Neural progenitor cell (in vitro differentiated cells): ENCODE measurements at regions not wholly inside any gene's neighbourhood (a gene's known extent, or its start where the extent isn't known, plus 50 kb on each side); places are given as distances from the start of the nearest gene placed in this dataset.

Experiments
- EZH2 ChIP-seq: fragments of 200-600 bp; sonication (generic); IDR thresholded peaks from 2 replicates; pipeline ENCODE4 v1.6.1; 2017; ENCODE audit warnings: antibody characterized with exemption, mild to moderate bottlenecking, moderate library complexity
- EZH2phosphoT487 ChIP-seq: fragments of 200-600 bp; sonication (generic); IDR thresholded peaks from 2 replicates; pipeline ENCODE4 v1.6.1; 2017; ENCODE audit warnings: antibody characterized with exemption
- TF ChIP-seq, protein P1 (sequence below): fragments of 200-600 bp; sonication (generic); IDR thresholded peaks from 2 replicates; pipeline ENCODE4 v1.5.1; 2017; ENCODE audit warnings: antibody characterized with exemption, mild to moderate bottlenecking

GRCh38 chr4:129565214-129565613 is 469.3 kb downstream of the C4orf33 start:
- no peak for TF ChIP-seq EZH2
- TF ChIP-seq, protein P1, sequence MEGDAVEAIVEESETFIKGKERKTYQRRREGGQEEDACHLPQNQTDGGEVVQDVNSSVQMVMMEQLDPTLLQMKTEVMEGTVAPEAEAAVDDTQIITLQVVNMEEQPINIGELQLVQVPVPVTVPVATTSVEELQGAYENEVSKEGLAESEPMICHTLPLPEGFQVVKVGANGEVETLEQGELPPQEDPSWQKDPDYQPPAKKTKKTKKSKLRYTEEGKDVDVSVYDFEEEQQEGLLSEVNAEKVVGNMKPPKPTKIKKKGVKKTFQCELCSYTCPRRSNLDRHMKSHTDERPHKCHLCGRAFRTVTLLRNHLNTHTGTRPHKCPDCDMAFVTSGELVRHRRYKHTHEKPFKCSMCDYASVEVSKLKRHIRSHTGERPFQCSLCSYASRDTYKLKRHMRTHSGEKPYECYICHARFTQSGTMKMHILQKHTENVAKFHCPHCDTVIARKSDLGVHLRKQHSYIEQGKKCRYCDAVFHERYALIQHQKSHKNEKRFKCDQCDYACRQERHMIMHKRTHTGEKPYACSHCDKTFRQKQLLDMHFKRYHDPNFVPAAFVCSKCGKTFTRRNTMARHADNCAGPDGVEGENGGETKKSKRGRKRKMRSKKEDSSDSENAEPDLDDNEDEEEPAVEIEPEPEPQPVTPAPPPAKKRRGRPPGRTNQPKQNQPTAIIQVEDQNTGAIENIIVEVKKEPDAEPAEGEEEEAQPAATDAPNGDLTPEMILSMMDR = no peak
- TF ChIP-seq EZH2phosphoT487 = no peak
